AG08396 (cell line): ENCODE measurements at regions not wholly inside any gene's neighbourhood (a gene's known extent, or its start where the extent isn't known, plus 50 kb on each side); places are given as distances from the start of the nearest gene placed in this dataset.

Source experiments
- DNase-seq: peaks from one replicate; pipeline ENCODE4 v3.0.0; 2012; ENCODE audit warnings: low spot score, mixed read lengths

DNA sequence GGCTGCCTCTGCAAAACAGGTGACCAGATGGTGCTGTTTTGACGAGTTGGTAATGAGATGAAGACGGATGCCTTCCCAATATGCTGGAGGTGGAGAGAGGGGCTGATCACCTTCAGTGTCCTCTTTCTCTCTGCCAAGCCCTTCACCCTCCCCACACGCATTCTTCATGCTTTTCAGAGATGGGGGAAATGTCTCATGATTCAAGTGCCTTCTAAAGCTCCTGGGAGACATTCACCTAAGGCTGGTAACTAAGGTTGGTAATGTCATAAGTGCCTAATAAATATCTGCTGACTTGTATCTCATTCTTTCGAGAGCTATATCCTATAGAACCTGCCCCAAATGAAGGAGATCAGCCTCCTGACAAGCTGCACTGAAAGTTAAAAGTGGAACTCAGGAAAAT is 86.2 kb upstream of the MBNL2 start:
- no peak for DNase-seq

- no peak for DNase-seq
Measured at GRCh38 chr13:97136418-97136817, 85.7 kb upstream of the MBNL2 start.

DNA sequence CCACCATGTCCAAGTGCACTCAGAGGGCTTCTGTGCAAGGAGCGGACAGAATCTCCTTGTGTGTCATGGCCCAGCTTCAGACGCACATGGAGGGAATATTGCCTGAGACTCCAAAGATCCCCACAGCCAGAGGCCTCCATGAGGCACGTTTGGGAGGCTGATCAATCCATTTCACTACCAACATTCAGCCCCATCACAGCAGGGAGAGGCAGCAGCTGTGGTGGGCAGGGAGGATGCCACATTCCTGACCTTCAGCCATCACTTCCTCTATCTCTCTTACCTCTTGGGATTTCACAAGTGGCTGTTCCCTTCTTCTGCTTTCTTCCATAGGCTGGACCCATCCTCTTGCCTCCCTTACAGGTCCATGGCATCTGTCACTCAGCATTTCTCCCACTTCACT is 82.4 kb upstream of the MBNL2 start:
- DNase-seq = no peak

DNA sequence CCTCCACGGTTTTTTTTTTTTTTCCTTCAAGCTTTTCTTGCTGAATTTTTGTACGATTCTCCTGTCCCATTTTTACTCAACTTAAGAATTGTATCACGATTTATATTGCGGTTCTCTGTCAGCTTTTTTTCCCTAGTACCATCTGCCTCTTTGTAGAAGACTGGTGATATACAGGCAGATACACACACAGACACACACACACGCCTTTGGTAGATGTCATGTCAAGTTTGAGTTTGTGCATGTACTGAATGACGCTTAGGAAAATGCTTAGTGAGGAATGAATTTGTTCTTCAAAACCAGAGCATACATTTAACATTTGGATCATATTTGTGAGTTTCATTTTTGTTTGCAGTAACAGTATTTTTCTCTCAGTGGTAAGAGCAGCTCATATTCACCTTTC is 82.0 kb upstream of the MBNL2 start:
- no peak for DNase-seq

- no peak for DNase-seq
Measured at GRCh38 chr13:97140611-97141010, 81.5 kb upstream of the MBNL2 start.

DNA sequence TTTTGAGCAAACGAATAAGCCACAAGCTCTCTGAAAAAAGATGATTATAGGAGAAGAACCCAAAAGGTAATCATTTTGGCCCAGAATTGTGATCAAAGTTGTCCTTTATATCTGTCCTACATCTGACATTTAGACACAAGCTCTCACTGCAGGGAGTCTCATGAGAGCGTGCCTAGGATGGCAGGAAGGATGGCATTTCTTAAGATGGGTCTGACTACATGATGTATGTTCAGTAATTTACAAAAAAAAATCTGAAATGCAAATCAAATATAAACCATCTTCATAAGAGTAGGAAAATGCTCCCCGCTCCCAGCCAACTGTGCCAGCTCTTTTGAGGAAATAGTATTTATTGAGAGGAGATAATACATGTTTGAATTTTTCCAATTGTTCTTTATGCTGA is 81.0 kb upstream of the MBNL2 start:
- DNase-seq = no peak

- peak; percentile 83 for DNase-seq
Measured at GRCh38 chr13:97141564-97142005, 80.5 kb upstream of the MBNL2 start.

GRCh38 chr13:97142452-97142851 is 79.7 kb upstream of the MBNL2 start:
- no peak for DNase-seq

GRCh38 chr13:97145057-97145456 is 77.1 kb upstream of the MBNL2 start:
- no peak for DNase-seq

DNA sequence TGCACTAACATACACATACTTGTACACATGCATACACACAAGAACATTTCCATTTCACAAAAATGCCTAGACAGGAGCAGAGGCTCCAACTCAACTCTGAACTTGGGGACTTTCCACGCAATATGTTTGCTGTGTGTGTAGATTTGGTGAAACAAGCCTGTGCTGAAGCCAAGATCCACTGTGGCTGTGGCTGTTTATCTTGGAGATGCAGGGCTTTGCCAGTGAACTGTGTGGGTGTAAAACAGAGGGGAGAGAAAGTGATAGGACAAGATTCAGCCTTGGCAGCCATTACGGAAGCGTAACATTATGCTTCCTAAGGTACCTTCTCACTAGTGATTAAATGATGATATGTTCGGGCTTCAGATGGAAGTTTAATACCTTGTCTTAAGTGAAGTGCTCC is 73.2 kb upstream of the MBNL2 start:
- no peak for DNase-seq

GRCh38 chr13:97160421-97160820 is 61.7 kb upstream of the MBNL2 start:
- DNase-seq = no peak

DNA sequence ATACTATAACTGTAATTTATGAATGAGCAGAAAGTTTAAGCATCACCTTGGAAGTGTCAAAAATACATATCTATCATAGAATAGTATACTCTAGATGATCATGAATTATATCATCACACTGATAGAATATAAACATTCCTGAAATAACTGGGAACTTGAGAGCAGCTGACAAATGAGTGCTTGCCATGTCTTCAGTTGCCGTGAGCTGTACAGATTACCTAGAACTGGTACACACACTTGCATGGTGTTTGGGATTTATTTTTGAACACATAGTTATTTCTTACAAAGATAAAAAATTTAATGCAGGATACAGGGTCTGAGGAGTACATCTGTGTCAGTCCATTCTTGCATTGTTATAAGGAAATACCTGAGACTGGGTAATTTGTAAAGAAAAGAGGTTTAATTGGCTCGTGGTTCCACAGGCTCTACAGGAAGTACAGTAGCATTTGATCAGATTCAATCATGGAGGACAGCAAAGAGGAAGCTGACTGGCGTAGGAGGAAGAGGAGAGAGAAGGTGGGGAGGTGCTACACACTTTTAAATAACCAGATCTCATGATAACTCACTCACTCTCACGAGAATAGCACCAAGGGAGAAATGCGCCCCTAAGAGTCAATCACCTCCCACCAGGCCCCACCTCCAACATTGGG is 60.4 kb upstream of the MBNL2 start:
- no peak for DNase-seq

DNA sequence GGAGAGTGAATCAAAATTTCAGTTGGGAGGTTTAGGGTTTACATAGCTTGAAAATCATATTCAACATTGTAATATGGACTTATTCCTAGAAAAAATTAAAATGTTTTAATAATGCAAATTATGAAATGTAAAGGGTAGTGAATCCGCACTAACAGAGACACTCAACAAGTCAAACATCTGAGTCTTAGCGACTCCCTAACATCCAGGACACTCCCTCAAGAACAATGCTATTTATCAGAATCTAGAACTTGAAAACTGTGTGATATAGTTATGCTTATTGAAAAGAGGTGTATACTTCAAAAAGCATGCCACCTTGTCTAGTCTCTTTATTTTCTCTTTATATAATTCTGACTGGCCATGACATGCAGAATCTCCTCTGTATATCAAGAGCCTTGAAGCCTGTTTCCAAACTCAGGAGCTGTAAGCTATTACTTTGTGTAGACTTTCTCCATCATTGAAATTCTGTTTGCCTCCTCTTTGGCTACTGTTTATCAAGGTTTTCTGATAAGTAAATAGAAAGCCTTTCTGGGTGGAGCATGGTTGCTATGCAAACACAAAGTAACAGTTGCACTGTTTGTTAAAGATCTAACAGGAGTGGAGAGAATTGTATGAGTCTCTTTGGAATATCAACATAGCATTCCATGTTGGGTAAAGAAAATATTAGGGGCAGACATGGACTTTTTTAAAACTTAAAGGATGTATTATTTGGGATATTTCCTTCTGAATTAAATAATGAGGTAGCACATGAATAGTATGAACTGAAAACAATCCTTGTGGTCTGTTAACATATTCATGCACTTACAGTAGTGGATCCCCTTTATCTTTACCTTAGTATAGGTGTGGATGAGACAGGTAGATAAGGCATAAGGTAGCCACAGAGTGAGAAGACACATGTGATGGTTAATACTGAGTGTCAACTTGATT is 56.4 kb upstream of the MBNL2 start:
- no peak for DNase-seq

DNA sequence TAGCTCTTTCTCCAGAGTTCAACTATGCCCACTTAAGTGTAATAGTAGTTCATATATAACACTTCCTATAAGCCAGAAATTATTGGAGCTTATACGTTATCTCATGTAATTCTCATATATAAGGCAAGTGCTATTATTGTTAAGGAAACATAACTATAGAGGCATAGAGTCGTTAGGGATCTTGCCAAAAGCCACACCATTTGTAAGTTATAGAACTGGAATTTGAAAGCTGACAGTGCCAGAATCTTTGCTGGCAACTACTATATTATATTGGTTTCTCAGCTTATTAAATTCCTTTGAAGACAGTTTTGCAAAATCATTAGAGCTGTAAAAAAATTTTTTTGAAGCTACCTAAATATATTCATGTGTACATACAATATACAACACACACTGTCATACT is 51.0 kb upstream of the MBNL2 start:
- no peak for DNase-seq
